GM19239 (cell line): ENCODE measurements at regions not wholly inside any gene's neighbourhood (a gene's known extent, or its start where the extent isn't known, plus 50 kb on each side); places are given as distances from the start of the nearest gene placed in this dataset.
"Not testable (repeated sequence)": the region's sequence is repeated elsewhere in the genome, so short reads cannot be mapped to it uniquely, and the experiment has no call there.

Experiments used
- DNase-seq: peaks from one replicate; pipeline ENCODE4 v3.0.0; 2011; ENCODE audit warnings: low spot score; ENCODE audit not compliant: insufficient read length
- FAIRE-seq: peaks from 2 replicates; lab custom pipeline; 2011; peaks lifted over from hg19 to GRCh38; lab: Jason Lieb, UNC

GRCh38 chr21:33997436-33997835, 75.9 kb upstream of the MRPS6 start:
- DNase-seq (no peak), FAIRE-seq (no peak)

- DNase-seq (no peak), FAIRE-seq (no peak)
Measured at GRCh38 chr21:33994373-33994772, 78.8 kb upstream of the ATP5PO start.

GRCh38 chr21:33993286-33994231, 78.0 kb upstream of the ATP5PO start:
- DNase-seq (no peak), FAIRE-seq (peak; percentile 37)

GRCh38 chr21:33992412-33992811, 76.8 kb upstream of the ATP5PO start:
- not testable (repeated sequence) for DNase-seq, FAIRE-seq

GRCh38 chr21:33991133-33991532, 75.5 kb upstream of the ATP5PO start:
- DNase-seq = no peak

GRCh38 chr21:33989440-33989839, 73.8 kb upstream of the ATP5PO start:
- FAIRE-seq (no peak), DNase-seq (no peak)

More at GRCh38 chr21:33991133-33991532, 75.5 kb upstream of the ATP5PO start:
- peak; percentile 35 for FAIRE-seq

- FAIRE-seq = no peak
- DNase-seq = no peak
Measured at GRCh38 chr21:33988237-33989017, 72.8 kb upstream of the ATP5PO start.

GRCh38 chr21:33987461-33987860, 71.9 kb upstream of the ATP5PO start:
- no peak for DNase-seq
- no peak for FAIRE-seq

GRCh38 chr21:33985117-33986050, 69.8 kb upstream of the ATP5PO start:
- FAIRE-seq (no peak), DNase-seq (no peak)

- FAIRE-seq = no peak
Measured at GRCh38 chr21:33984021-33984481, 68.4 kb upstream of the ATP5PO start.

GRCh38 chr21:33981391-33982101, 65.9 kb upstream of the ATP5PO start:
- DNase-seq = no peak
- no peak for FAIRE-seq

More at GRCh38 chr21:33984021-33984481, 68.4 kb upstream of the ATP5PO start:
- DNase-seq = no peak

- DNase-seq = no peak
- FAIRE-seq = no peak
Measured at GRCh38 chr21:33980276-33980916, 64.8 kb upstream of the ATP5PO start.

GRCh38 chr21:33978585-33978984, 63.0 kb upstream of the ATP5PO start:
- DNase-seq (no peak), FAIRE-seq (no peak)

GRCh38 chr21:33977721-33978369, 62.2 kb upstream of the ATP5PO start:
- FAIRE-seq (no peak), DNase-seq (no peak)

- peak; percentile 80 for FAIRE-seq
- DNase-seq = no peak
Measured at GRCh38 chr21:33977017-33977720, 61.6 kb upstream of the ATP5PO start.

- peak; percentile 86 for FAIRE-seq
- peak; percentile 36 for DNase-seq
Measured at GRCh38 chr21:33976082-33977016, 60.7 kb upstream of the ATP5PO start.
